NOMO-1 (cell line): ENCODE measurements at regions not wholly inside any gene's neighbourhood (a gene's known extent, or its start where the extent isn't known, plus 50 kb on each side); places are given as distances from the start of the nearest gene placed in this dataset.

Experiments
- DNase-seq, 2 experiments: peaks; one replicate each; lab custom pipeline; 2025; ENCODE audit not compliant: unreplicated experiment in 2 of 2; lab: John Stamatoyannopoulos, UW

DNA sequence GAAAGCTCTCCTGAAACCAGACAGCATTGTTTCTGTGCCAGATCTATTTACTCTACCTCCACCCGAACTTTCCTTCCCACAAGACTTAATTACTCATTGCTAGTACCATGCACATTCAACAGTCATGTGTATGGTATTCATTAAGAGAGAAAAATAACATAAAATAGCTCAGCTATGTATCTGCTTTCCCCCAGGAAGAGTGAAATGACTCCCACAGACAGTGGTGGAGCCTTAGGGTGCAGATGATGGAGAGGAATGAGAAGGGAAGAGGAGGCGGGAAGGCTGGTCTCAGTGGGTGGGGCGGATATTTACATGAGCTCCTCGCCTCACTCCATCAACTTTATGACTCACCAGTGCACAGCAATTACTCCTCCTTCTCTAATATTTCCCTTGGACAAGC, 724.5 kb downstream of the EPHA4 start:
- no peak for DNase-seq

DNA sequence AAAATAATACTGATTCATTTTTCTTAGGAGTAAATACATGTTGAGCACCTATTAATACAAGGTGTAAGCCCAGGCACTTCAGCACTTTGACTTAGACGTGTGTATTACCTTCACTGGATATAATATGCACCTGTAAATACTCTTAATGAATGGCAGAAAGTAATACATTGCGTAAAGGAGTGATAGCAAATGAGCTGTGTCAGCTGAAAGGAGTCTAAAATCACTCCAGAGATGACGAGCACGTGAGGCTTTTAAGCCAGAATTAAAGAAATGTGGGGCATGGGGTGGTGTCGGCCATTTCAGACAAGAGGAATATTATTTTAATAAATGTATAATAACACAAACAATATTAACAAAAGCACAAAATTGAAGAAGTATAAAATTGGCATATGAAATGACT, 722.7 kb downstream of the EPHA4 start:
- DNase-seq: no peak

DNA sequence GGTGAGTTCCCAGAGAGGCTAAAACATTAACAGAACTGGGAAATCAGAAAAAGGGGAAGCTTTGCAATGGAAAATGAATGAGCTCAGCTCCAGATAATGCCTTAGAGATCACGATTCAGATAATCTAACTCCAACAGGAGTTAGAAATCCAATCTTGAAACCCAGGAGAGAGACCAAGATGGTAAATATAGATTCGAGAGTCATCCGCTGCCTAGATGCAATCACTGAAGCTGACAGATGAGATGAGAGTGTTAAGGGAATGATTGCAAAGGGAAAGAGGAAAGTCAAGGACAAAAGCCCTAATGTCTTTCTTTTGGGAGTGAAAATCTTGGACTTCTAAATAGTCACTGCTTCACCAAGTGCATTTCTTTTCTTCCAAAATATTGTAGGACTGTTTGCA, 722.0 kb downstream of the EPHA4 start:
- DNase-seq: no peak

DNA sequence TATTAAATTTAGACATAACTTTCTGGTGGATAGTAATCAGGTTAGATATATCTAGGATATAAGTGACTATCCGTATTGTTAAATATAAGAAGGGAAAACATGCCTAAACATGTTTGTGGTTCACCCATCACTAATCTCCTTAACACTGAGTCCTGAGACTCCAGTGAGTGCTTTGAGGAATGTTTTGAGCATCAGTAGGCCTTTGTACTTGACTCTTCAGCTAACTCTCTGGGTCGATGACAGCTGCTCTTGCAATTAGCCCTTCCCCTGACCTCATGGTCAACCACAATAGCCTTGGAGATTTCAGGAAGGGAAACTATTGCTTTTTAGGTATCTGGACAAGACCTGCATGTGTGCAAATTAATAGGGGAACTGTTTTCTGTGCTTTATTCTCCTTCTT, 716.8 kb downstream of the EPHA4 start:
- DNase-seq: no peak

DNA sequence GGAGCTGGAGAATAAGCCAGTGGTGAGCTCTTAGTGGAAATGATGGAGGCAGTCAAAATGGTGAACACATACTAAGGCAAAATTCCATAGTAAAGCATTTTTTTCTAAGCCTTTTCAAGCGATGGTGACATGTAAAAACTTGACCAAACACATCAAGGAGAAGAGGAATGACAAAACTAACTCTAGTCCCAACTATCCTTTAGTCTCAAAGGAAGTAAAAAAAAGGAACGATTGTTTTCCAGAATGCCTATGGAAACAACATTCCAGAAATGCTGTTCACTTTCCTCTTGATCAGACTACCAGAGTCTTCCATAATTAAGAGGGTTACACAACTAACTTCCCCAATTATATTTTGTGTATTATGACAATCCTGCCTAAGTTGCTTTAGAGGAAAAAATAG, 715.6 kb downstream of the EPHA4 start:
- DNase-seq: no peak

DNA sequence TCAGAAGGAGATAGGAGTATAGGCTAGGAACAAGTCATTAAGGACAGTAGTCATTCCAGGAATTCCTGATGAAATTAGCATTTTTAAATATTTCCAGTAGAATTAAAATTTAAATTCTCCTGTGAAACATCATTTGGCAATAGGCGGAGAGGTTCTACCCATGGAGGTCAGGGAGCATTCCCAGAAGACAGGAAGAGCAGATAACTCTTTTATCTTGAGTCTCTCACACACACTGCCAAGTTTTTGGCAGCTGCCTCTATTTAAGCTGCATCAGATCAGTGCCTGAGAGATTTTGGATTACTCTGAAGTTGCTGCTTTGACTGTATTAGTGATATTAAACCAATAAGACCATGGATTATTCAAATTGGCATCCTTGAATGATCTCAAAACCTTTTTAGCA, 714.7 kb downstream of the EPHA4 start:
- no peak for DNase-seq

DNA sequence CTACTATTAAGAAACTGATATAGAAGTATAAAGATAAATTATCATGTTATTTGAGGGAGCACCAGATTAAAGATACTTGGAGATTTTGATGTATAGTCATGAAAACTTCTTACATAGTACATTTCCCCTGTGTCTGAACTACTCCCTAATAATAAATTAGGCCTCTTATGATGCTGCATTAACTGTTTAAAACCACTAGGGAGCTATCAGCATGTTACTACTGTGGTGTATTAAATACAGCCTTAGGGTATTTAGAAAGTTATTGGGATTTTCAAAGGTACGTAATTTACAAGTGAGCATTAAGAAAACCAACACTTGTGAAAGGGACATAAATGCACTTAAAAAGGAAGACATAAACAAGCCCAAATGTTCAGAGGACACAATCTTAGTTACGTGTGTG, 714.0 kb downstream of the EPHA4 start:
- DNase-seq: no peak

DNA sequence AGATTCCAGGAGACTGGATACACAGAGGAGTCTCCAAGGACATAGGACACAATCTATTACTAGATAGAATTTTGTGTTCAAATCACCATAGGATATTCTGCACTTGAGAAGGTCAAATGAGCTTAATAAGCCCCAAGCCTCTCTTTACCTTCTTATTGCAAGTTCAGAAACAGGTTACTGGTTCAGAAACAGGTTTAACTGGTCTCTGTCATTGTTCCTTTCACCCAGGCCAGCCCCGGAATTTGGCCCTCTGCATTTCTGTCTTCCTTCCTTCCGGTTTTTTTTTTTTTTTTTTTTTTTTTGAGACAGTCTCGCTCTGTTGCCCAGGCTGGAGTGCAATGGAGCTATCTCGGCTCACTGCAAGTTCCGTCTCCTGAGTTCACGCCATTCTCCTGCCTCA, 700.2 kb downstream of the EPHA4 start:
- DNase-seq: no peak

DNA sequence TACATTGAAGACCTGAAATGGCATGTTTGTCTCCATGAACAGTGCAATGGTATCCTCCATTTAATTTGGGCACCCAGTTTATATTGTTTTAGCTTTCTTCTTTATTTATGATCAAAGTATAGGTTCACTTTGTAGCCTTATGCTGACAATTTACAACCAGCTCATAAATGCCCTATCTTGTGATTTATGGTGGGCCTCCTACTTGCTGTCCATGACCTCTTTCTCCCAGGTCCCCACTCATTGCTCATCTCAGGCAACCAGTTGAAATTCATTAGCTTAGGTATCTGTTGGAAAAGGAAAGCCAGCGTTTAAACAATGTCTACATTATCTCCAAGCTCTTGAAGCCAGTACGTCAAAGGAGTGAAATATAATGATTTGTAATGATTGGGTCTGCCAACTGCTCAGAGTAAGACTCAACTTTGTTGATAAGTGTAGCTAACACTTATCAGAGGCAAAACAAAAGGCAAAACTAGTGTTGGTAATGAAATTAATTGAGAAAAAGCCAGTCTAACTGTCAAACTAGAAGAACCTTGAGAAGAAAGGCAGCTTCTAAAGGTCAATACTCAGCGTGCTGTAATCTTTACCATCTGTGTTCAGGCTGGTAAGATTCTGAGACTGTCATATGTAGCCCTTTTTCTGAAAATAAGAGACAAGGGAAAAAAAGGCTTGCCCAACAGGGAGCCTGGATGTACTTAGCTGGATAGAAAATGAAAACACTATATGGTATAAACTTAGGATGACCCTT, 695.9 kb downstream of the EPHA4 start:
- no peak for DNase-seq

DNA sequence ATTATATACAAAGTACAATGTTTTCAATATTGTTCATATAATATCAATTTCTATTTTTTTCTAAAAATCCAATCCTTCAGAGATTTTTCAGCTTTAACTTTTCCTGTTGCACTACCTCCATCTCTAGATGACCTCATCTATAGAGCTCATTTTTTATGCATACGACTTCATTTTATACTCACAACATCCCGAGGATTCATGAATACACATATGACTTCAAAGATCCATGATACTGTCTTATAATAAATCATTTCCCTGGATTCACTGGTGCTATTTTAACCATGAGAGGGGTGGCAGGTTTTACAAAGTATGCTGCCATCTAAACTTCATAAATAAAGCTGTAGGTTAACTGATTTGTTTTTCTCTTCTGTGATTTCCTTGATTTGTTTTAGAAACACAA, 694.6 kb downstream of the EPHA4 start:
- no peak for DNase-seq

DNA sequence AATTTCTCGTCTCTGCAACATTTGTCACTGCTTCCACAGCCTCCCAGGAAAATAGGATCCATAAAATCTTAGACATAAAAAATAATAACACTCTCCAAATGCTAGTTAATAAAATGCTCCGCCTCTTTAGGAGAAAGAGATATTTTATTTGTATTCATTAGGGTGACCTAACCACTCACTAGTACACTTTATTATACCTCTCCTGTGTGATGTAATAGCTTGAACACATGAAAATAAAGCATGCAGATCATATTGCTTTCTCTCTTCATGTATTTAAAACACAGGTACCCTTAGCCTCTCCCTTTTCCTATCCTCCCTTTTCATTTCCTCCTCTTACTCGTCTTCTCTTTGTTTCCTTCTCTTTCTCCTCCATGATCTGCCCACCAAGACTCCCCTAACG, 694.2 kb downstream of the EPHA4 start:
- no peak for DNase-seq

DNA sequence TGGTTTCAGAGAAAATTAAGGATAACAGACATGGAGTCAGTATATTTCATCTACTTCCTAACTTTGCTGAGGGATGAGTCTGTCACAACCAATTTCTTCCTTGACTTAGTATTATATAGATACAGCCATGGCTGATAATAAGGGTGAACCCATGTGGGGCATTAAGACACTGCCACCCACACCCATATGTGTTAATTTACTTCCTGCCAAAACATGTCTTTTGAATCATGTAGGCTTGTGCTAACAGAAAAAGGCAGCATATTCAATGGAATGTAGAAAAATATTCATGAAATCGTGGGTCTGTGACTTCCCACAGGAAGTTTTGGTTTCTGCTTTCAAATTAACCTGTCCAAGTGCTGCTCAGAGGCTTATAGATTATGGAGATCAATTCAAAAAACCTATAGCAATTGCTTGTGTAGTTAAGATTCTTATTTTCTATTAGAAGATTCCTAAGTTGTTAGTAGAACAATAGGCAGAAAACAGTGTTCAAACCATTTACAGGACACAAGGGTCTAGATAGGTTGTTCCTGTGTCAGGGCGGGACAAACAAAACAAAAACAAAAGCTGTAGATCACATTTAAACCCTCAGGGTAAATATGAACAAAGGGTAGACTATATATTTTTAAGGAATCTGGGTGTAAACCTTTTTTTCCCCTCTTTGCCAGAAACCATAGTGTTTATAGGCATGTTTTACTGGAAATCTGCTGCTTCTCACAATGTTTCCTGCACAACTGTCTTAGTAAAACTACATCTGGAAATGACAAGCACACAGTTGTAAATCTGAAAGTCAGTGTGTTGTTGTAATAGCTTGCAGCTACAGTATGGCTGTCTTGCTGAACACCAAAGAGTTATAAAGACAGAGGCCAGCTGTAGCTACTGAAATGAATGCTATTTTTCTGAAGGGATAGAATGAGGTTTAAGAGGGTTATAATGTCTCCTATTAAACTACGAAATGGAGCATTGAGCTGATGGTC, 691.2 kb downstream of the EPHA4 start:
- no peak for DNase-seq

DNA sequence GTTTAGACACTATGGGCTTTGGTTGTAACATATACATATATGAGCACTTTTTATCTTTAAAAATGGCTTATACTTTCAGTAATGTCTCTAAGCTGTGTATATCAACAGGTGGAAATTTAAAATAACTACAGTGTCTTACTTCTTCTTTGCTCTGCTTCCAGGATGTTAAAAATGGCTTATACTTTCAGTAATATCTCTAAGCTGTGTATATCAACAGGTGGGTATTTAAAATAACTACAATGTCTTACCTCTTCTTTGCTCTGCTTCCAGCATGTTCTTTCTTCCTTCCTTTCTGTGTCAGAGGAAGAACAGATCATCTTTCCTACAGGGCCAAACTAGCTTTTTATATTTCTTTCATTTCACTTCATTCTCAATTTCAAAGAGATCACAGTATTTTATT, 689.6 kb downstream of the EPHA4 start:
- no peak for DNase-seq

DNA sequence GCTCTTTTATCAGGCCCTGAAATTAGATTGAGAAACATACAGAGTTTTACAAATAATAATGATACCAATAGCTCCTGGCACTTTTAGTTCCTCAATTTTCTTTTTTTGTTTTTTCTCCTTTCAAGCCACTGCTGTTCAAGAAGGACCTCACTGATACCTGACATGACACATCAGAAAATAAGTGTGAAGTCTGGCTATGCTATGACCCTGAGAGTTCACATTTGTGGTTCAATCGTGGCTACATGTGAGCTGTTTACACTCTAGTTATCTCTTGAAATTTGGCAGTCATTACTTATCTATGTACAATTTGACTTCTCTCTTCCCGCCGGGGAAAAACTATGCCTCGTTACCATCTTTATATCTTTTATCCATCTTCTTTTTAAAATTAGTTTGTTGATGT, 686.5 kb downstream of the EPHA4 start:
- DNase-seq: no peak

DNA sequence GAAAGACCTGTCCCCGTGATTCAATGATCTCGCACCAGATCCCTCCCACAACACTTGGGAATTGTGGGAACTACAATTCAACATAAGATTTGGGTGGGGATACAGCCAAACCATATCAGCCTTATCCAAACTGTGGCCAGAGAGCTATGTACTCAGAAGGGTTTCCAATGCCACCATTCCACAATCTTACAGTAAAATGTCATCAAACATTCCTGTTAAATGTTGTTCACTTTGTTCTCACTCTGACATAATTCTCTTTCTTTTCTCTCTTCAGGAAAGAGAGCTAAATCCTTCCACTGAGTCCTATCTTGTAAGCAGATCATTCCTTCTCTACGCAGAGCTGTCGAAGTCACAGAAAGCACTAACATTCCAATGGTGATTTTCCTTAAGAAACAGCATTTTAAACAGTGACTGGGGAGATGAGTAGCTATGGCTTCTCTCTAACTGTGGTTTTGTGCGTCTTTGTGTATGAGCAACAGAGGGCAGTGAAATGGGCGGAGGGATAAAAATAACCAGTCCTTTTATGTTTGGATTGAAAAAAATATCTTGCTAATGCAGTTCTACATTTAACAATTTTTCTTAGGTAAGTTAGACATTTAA, 684.7 kb downstream of the EPHA4 start:
- no peak for DNase-seq

DNA sequence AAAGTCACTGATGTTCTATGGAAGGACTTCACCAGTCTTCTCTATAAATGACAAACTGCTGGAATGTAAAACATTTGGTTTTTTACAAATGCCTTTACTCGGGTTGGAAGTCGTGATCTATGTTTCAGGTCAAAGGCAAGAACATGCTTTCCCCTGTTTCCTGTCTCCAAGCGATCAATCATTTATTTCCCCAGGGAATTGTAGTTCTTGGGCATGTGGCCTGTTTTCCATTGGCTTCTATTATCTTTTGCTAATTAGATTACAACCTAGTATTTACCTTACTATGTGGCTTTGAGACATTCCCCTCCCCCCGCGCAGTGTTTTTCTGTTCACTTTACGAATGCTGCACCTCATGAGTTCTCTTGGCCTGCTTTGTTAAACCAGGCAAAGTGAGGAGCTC, 684.2 kb downstream of the EPHA4 start:
- no peak for DNase-seq

DNA sequence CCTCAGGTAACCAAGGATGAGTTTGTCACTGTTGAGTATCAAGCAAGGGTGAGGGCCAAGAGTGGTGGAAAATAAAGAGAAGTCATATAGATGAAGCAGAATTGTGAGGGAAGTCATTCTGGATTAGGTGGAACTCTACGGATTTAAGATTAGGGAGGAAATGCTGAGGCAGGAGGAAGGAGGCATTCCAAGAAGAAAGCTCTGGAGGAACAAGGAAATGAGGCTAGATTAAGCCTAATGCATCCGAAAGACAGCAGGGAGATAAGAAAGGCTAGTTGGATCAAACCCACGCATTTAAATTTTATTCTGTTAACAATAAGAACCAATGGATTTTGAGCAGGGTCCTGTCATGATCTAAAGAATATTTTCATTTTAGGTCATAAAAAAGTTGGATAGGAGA, 681.2 kb downstream of the EPHA4 start:
- no peak for DNase-seq

DNA sequence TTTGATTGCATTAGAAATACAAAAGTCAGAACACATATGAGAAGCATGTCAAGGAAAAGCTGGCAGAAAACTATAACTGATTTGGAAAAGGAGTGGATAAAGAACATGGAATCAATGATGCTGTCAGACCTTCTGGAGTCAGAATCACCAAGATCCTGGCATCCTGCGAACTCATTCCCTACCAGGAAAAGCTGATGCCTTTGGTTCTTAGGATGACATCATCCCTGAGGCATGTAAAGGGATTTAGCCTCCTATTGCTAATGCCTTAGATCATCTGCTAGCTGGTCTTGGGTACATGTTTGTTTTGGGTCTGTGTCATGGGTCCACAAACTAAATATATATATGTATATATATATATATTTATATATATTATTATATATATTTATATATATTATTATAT, 680.7 kb downstream of the EPHA4 start:
- no peak for DNase-seq

DNA sequence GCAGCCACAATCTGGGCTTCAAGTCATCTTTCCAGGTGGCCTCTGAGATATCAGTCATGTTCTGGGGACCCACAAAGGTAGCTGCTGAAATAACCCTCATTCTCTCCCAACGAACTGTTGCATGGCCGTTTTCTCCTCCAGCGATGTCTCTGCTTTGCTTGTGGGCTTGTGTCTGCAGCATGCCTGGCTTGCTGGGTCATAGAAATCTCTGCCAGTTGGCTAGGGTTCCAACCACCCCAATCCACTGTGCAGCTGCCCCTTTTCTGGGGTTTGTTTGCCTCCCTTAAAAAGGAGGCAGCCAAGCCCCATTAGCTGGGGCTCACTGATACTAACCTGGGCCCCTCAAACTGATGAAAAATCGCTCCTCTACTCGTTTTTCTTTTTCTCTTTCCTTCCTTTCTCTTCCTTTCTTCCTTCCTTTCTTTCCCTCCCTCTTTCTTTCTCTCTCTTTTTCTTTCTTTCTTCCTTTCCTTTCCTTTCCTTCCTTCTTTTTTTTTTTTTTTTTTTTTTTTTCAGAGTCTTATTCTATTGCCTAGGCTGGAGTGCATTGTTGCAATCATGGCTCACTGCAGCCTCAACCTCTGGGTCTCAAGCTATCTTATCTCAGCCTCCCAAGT, 680.0 kb downstream of the EPHA4 start:
- DNase-seq: no peak

DNA sequence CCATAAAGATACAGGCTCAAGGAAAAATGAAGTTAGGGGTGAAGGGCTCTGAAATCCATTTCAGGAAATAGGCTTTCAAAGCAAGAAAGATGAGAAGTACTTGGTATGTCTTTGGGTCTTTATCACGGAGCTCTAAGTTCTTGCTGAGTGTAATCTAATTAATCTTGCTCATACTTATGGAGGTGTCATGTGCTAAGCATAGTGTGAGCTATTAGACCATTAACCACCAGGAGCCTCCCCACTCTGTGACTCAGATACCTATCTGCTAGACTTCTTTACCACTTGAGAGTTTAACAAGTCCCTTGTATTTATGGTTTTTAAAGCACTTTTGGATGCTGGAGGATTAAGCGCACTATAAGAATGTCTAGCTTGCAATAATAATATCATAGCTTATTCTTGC, 678.7 kb downstream of the EPHA4 start:
- no peak for DNase-seq

DNA sequence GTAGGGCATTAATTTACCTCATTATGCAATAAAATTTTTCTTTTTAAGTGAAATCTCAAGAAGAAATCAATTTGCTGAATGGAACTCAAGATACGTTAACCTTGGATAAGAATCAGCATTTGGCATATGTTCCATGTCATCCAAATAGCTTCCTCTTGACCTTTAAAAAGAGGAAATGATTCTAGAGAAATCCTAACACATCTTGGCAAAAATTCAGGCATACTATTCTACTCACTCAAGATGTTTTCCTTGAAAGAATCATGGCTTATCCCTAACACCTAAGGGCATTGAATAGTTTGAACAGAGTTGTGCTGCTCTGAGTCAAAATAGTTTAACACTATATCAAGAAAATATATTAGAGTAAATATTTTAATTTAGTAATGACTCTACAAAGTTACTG, 678.0 kb downstream of the EPHA4 start:
- DNase-seq: no peak
